GM19023 (cell line): ENCODE measurements at regions not wholly inside any gene's neighbourhood (a gene's known extent, or its start where the extent isn't known, plus 50 kb on each side); places are given as distances from the start of the nearest gene placed in this dataset.

Experiments
- ATAC-seq: cut with Tn5 transposase; IDR thresholded peaks from one replicate; pipeline ENCODE4 v1.9.1; 2021; ENCODE audit warnings: mild to moderate bottlenecking, moderate library complexity; ENCODE audit not compliant: unreplicated experiment

DNA sequence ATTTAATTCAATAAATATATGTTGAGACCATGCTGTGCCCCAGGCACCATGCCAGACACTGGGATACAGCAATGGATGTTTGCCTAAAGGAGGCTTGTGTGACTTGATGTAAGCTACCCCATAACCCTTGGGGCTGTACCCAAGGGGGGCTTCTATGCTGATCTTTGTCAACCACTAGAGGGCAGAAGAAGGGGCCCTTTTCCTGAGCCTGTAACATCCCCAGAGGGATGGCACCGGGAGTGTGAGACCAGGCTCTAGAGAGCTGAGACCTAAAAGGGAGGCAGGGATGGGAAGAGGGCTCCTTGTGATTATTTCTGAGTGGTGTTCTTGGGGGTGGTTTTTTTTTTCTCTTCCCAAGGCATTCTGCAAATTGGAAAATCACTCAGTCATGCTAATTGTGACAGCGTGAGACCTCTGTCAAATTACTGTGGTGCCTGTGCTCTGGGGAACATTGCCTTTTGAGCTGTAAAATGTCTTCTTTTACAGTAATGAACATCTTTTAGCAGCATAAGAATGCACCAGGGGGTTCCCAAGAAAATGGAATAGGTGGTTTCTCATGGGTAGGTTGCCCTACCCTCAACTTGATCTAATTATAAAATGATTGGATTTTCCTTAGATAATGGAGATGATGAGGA is 138.7 kb upstream of the SLC24A3 start:
- ATAC-seq, result no peak

DNA sequence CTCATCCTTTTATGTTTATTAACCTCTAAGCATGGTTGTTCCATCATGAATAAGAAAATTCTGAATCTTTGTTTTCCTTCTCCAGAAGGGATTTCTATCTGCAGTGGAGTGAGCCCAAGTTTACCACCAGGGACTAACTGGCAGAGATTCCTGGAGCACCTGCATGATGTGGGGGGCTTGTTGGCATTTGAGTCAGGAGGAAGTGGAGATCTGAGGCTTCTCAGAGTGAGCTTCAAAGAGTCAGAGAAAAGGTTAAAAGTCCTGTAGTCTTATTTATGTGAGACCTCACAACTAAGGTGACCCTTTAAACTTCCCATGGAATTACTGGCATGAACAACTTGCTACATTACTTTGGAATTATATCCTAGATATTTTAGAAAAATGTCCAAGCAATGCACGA is 138.1 kb upstream of the SLC24A3 start:
- no peak for ATAC-seq

DNA sequence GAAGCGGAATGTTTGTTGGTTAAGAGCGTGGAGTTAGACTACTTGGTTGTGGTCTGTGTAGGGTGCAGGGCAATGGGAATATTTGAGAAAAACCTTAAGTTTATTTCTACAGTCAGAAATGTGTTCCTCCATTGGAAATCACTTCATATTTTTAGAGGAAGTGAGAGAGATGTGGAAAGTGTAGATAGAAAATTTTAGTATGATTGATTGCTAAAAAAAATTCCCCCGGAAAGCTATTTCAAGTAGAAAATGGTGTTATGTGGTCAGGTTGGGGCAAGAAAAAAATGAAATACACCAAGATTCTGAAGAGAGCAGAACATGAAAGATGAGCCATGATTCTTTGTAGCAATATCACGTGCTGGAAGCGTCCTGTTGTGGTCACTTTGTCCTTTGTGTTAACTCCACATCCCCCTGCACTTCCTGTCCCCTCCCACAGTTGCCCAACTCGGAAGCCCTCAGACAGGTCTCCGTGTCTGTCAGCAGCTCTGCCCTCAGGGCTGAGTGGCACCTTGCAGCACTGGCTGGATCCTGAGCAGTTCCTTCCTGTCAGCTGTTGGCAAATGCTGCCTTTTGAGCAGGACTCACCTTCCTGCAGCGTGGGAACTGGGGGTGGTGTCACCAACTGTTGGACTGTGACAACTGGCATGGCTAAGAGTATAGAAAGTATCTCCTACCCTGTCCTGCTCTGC is 137.5 kb upstream of the SLC24A3 start:
- peak; percentile 40 for ATAC-seq

DNA sequence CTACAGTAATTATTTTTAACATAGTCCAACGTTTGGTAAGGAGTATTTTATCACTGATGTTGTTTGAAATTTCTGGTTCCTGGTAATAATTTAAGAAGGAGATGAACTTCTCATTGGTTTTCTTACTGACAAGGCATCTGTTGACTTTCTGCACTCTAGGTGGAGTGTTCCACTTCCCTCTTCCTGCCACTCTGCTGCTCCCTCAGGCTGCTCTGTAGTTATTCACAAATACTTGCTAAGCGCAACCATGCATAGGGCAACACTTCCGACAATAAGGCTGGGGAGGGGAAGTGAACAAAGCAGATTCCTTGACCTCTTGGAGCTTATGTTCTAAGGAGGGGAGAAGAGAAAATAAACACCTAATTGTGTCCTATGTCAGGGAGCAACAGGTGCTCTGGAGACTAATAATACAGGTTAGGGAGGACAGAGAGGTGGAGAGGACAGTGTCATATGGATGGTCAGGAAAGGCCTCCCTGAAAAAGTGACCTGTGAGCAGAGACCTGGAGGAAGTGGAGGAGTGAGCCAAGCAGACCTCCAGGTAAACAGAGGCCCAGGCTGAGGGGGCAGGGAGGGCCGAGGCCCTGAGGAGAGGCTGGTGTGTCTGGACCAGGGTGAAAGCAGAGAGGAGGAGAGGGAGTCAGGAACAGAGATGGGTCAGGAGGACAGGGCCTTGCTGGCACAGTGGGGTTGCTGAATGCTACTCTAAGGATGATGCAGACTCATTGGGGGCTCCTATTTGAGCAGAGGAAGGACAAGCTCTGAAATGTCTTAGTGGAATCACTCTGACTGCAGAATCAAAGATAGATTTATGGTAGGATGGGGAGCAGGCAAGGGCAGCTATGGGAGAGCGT is 134.8 kb upstream of the SLC24A3 start:
- no peak for ATAC-seq

DNA sequence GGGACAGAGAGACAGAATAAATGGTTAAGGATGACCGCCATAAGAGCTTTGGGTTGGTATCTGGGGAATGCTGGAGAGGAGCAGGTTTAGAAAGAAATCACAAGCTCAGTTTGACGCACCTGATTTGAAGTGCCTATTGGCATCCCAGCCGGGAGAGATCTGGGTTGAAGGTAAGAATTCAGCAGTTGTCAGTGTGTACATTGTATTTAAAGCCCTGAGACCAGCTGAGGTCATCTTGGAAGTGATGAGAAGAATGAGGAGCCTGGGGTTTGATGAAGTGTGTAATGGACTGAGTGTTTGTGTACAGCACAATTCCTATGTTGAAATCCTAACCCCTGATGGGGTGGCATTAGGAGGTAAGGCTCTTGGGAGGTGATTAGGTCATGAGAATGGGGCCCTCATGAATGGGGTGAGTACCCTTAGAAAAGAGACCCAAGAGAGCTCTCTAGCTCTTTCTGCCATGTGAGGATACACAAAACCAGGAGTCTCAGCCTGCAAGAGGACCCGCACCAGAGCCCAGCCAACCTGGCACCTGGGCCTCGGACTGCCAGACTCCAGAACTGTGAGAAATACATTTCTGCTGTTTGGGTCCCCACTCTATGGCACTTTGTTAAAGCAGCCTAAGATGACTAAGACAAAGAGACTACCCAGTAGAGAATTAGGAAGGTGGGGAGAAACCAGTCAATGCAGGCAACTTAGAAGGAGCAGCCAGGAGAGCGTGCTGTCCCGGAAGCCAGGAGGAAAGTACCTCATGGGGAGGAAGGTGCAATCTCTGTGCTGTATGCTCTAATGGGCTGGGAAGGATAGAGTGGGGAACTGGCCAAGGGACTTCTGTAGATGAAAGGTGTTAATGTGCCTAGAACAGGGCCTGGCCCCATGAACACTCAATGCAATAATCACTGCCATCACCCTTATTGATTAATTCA is 133.7 kb upstream of the SLC24A3 start:
- ATAC-seq, result no peak

DNA sequence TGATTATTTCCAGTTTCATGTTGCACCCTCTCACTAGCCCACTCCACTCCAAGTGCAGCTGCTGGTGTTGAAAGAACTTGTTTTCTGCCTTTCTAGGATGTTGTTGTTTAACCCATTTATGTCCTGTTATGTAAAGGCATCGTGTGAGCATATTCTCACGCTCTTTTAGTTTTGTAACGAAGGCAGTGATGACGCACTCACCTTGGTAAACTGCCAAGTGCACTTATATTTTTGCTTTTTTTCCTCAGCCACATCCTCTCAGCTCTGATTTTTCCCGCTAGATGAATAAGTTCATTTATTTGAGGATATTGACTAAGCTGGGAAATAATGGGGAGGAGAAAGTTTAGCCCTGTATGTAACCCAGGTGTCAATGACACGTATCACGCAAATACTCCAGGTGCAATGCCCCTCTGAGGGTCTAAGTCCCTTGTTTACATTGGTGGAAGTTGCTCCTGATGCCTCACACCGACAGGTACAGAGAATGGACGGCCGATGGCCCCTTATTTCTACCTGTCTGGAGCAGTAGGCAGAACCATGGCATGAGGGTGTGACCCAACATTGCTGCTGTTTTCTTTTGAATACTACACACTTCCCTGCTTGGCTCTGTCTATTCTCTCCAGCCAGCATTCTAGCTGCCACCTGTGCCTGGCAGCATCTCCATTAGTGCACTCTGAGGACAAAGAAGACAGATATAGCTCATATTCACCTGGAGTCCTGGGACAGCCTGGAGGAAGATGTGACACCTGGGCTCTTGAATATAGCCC is 132.7 kb upstream of the SLC24A3 start:
- ATAC-seq, result no peak

DNA sequence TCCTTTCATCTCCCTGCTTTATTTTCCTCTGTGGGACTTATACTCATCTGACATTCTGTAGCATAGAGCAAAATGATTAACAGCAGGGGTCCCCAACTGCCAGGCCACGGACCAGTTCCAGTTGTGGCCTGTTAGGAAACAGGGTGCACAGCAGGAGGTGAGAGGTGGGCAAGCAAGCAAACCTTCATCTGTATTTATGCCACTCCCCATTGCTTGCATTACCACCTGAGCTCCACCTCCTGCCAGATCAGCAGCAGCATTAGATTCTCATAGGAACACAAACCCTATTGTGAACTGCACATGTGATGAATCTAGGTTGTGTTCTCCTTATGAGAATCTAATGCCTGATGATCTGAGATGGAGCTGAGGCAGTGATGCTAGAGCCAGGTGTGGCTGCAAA is 130.5 kb upstream of the SLC24A3 start:
- ATAC-seq, result no peak

DNA sequence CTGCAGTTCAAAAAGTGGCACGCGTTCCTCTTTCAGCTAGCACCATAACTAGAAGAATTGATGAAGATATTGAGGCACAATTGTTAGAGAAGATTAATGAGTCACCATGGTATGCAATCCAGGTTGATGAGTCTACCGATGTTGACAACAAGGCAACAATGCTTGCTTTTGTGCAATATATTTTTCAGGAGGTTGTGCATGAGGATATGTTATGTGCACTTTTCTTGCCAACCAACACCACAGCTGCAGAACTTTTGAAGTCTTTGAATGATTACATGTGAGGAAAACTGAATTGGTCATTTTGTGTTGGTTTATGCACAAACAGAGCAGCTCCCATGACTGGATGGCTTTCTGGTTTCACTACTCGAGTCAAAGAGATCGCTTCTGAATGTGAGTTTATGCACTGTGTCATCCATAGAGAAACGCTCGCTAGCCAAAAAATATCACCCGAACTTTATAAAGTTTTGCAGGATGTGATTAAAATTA is 129.3 kb upstream of the SLC24A3 start:
- no peak for ATAC-seq

DNA sequence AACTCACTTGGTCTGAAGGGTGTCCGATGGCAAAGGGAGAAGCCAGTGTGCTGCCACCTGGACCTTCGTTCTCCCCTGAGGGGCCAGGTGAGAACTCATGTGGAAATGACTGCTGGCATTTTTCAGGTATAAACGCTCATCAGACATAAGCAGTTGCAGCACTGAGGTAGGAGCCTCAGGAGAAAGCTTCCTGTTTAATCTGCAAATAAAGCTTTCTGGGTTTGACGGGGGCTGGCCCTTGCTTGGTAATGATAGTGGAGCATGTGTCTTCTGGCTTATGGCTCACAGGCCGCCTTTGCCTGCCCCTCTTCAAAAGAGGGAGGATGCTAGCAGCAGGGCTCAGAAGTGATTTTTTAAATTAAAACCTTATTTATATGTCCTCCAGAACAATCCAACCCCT is 122.1 kb upstream of the SLC24A3 start:
- ATAC-seq, result no peak

DNA sequence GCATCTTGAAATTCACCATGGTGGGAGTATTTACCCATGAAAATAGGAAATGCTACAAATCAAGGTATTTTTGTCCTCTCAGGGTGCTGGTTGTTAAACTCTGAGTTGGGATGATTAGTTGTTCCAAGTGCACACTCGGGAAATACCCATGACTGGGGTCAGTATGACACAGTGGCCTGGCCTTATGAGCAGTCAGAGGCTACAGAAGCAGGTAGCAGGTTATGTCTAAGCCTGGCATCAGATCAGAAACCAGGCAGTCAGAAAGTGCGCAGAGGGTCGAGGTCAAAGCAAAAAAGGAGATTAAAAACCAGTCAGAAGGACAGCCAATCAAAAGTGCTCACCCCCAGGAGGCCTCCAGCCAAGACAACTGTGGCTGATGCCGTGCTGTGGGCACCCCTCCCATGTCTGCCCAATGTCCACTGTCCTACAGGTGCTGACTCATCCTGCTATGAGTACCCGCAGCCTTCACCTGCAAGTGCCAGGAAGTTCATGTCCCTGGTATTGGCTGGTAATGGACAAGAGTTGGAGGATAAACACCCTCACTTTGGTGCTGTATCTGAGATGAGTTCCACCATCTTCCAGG is 117.4 kb upstream of the SLC24A3 start:
- ATAC-seq, result no peak

DNA sequence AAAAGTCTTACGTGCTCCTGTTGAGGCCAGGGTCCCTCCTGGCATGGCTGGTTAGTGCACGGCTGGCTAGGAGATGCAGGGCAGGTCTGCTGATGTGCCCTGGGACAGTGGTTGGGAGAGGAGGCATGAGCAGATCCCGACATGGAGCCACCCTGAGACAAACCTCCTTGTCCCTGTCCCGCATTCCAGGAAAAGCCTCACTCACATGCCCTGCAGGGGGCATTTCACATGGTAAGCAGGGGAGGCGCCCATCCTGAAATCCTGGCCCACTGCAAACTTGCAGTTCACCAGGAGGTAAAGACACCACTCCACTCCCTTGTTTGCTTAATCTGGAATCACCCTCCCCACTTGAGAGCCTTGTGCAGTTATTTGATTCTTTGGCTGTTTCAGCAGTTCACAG is 116.7 kb upstream of the SLC24A3 start:
- no peak for ATAC-seq

DNA sequence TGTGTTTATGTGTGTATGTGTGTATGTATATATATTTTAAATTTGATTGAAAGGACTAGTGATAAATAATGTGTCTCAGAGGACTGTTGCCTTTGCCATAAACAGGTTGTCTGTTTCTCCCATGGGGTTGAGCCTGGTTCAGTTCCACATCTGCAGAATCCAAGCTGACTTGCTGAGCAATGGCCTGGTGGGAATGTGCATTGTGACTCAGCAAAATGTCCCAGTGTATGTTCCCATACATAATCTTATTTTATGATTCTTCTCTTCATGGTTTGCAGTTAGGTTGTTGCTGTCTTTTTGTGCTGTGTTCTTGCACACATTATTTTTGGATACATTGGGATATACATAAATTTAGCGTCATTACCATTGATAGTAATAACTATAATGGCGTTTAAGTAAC is 115.6 kb upstream of the SLC24A3 start:
- no peak for ATAC-seq

DNA sequence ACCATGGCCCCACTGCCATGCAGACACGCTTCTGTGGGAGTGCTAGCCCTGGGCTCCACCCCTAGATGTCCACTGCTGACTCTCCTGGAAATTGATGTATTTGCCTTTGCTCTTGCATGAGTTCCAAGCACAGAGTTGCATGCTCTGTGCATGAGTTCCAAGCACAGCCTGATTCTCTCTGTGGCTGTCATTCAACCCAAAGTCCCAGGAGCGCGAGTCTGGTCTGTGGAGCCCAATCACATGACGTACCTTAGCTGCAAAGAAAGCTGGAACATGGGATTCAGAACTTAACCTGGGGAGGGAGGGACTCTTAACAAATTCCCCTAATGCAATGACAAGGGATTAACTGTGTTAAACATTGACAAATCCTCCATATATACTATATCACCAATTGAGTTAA is 114.3 kb upstream of the SLC24A3 start:
- no peak for ATAC-seq

DNA sequence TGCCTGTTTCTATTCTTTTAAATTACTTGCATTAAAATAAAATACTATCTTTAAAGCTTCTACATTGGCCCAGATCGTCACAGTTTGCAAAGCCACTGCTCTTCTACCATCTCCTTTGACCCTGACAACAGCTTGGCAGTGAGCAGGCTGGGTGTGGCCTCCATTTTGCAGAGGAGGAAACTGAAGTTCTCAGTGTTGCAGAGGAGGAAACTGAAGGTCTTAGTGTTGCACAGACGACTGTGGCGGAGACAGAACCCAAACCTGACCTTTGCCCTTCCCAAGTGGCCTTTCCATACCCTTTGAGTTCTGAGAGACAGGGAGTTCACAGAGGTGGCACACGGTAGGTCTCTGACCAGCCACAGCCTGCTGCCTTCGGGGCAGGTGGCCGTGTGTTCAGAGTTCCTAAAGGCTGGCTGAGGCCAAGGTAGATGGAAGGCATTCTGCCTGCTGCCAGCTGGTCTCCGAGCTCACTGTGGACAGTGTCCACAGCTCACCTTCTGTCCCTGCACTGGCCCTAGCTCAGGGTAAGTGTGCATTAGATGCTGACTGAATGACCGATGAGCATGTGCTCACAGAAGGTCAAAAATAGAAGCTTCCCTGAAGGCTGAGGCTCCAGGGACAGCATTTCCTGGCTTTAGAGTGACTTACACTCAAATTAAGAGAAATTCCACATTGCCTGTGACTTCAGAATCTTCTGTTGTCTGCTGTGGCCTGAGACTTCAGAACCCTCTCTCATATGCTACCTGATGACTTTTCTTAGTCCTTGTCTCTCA is 113.5 kb upstream of the SLC24A3 start:
- ATAC-seq, result no peak

DNA sequence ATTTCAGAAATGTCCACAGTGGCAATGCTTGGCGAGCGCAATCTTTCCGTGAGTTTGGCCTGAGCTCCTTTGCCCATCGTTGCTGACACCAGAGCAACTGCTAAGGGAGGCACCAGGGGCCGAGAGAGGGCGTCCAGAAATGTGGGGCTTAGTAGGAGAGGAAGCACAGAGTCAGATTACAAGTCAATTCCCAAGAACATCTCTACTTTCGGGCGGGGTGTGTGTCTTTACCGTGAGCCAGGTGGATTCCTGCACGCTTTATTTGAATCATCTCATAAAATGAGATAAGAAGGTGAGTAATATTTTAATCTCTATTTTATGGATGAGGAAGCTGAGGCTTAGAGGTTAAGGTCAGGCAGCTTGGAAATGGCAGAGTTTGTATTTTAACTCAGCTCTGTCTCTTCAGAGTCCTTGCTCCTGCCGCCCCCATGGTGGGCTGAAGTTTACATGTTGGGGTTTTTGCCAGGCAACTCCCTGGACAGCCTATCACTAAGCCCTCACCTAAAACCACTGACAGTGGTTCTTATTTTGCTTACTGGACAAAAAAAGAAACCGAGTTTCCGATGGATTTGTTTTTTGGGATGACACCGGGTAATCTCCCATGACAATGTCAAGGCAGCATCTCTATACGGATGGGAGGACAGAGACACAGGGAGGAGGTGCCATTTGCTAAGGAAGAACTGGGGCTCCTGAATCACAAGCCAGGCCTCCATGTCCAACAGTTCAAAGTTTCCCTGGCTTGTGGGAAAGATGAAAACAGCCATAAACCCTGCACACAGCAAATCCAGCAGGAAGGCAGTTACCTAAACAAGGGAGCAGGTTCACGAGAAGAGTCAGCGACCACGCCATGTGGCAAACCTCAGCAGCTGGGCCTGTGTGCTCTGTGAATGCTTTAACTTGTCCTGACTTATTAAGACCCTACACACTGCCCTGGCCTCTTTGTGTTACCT is 112.6 kb upstream of the SLC24A3 start:
- no peak for ATAC-seq

DNA sequence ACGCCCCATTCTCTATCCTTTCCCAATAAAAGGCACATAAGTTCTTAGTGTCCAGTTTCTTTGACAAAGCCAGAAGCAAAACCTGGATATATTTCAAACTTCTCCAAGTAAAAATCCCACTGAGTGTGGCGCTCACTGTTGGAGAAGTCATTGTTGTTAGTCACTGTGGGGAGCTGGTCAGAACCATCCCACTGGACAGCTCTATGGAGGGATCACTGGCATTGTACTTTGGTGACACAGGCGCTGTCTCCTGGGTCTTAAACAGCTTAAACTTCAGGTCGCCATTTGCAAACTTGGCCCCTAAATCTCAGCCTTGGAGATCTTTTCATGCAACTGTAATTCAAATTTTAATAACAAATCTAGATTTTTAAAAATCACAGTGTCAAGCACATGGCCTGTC is 111.5 kb upstream of the SLC24A3 start:
- ATAC-seq, result no peak

DNA sequence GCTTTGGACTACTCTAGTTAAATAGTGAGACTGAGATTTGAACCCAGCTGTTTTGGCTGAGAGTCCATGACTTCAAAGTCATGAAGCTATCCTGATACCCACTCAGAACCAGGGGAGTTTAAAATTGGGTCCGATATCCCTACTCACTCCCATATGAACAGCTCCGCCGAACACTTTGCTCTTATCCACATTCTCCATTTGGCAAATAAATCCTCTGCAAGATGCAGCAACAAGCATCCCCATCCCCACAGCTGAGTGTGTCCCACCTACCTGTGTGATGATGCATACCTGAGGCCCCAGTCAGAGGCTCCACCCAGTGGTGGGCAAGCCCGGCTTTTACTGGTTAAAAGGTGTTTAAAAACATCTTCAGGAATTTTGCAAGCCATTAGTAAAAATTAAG is 108.3 kb upstream of the SLC24A3 start:
- ATAC-seq, result no peak

DNA sequence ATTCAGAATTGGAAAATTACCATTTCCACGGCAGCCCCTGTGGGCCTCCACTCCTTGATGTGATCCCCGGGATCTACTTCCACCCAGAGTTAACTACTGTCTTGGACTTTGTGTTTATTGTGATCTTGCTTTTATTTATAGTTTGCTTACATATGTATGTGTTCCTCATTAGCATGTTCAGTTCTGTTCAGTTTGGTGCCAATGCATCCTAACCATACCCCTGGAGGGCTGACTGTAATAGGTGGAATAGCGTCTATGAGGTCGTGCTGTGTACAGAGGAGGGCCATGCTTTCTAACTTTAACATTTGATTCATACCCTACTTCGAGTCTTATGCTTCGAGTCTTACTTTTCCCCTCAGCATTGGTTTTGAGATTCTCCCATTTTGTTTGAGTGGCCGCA is 104.3 kb upstream of the SLC24A3 start:
- no peak for ATAC-seq
